ENCODE measurements at regions not wholly inside any gene's neighbourhood (a gene's known extent, or its start where the extent isn't known, plus 50 kb on each side); places are given as distances from the start of the nearest gene placed in this dataset.

GRCh38 chr12:127670796-127671195, 596.2 kb upstream of the TMEM132C start:
- no peaks in the 10 kb centered on the region for H3K27me3 ChIP-seq (replicated peaks; ENCODE audit: control insufficient read depth, insufficient read depth, low read length, poor library complexity, severe bottlenecking)
- DNase-seq: no peak
- no peaks in the 10 kb centered on the region for H3K9me3 ChIP-seq (ENCODE audit: control insufficient read depth, low read length)
- no peak overlapping the region for H3K27ac ChIP-seq (ENCODE audit: insufficient read depth, low read length, poor library complexity, severe bottlenecking)
- H3K4me1 ChIP-seq (ENCODE audit: control insufficient read depth, insufficient read depth, low read length, poor library complexity, severe bottlenecking): no peaks in the 10 kb centered on the region
- no peaks in the 10 kb centered on the region for H3K36me3 ChIP-seq (ENCODE audit: control insufficient read depth, insufficient read depth, low read length)
- no peak overlapping the region for H3K4me3 ChIP-seq (ENCODE audit: insufficient read depth, low read depth, low read length, poor library complexity, severe bottlenecking)

- no peak overlapping the region for H3K27ac ChIP-seq (ENCODE audit: insufficient read depth, low read length, poor library complexity, severe bottlenecking)
- no peaks in the 10 kb centered on the region for H3K36me3 ChIP-seq (ENCODE audit: control insufficient read depth, insufficient read depth, low read length)
- no peak for DNase-seq
- no peaks in the 10 kb centered on the region for H3K4me1 ChIP-seq (ENCODE audit: control insufficient read depth, insufficient read depth, low read length, poor library complexity, severe bottlenecking)
- H3K27me3 ChIP-seq (replicated peaks; ENCODE audit: control insufficient read depth, insufficient read depth, low read length, poor library complexity, severe bottlenecking): no peaks in the 10 kb centered on the region
- no peak overlapping the region for H3K4me3 ChIP-seq (ENCODE audit: insufficient read depth, low read depth, low read length, poor library complexity, severe bottlenecking)
- H3K9me3 ChIP-seq (ENCODE audit: control insufficient read depth, low read length): no peaks in the 10 kb centered on the region
Measured at GRCh38 chr12:127675936-127676335, 591.0 kb upstream of the TMEM132C start.

- DNase-seq: no peak
- no peaks in the 10 kb centered on the region for H3K27me3 ChIP-seq (replicated peaks; ENCODE audit: control insufficient read depth, insufficient read depth, low read length, poor library complexity, severe bottlenecking)
- H3K27ac ChIP-seq (ENCODE audit: insufficient read depth, low read length, poor library complexity, severe bottlenecking): no peak overlapping the region
- no peak overlapping the region for H3K4me3 ChIP-seq (ENCODE audit: insufficient read depth, low read depth, low read length, poor library complexity, severe bottlenecking)
- no peaks in the 10 kb centered on the region for H3K9me3 ChIP-seq (ENCODE audit: control insufficient read depth, low read length)
- H3K4me1 ChIP-seq (ENCODE audit: control insufficient read depth, insufficient read depth, low read length, poor library complexity, severe bottlenecking): no peaks in the 10 kb centered on the region
- H3K36me3 ChIP-seq (ENCODE audit: control insufficient read depth, insufficient read depth, low read length): no peaks in the 10 kb centered on the region
Measured at GRCh38 chr12:127677537-127678131, 589.3 kb upstream of the TMEM132C start.

GRCh38 chr12:127678945-127679344, 588.0 kb upstream of the TMEM132C start:
- Histone ChIP-seq H3K9me3 (ENCODE audit: control insufficient read depth, low read length) (no peaks in the 10 kb centered on the region), H3K27me3 (replicated peaks; ENCODE audit: control insufficient read depth, insufficient read depth, low read length, poor library complexity, severe bottlenecking) (no peaks in the 10 kb centered on the region), H3K36me3 (ENCODE audit: control insufficient read depth, insufficient read depth, low read length) (no peaks in the 10 kb centered on the region), H3K4me3 (ENCODE audit: insufficient read depth, low read depth, low read length, poor library complexity, severe bottlenecking) (no peak overlapping the region), H3K27ac (ENCODE audit: insufficient read depth, low read length, poor library complexity, severe bottlenecking) (no peak overlapping the region), H3K4me1 (ENCODE audit: control insufficient read depth, insufficient read depth, low read length, poor library complexity, severe bottlenecking) (no peaks in the 10 kb centered on the region)
- no peak for DNase-seq

GRCh38 chr12:127680516-127680915, 586.5 kb upstream of the TMEM132C start:
- no peaks in the 10 kb centered on the region for H3K4me1 ChIP-seq (ENCODE audit: control insufficient read depth, insufficient read depth, low read length, poor library complexity, severe bottlenecking)
- H3K4me3 ChIP-seq (ENCODE audit: insufficient read depth, low read depth, low read length, poor library complexity, severe bottlenecking): no peak overlapping the region
- H3K36me3 ChIP-seq (ENCODE audit: control insufficient read depth, insufficient read depth, low read length): no peaks in the 10 kb centered on the region
- no peaks in the 10 kb centered on the region for H3K27me3 ChIP-seq (replicated peaks; ENCODE audit: control insufficient read depth, insufficient read depth, low read length, poor library complexity, severe bottlenecking)
- H3K9me3 ChIP-seq (ENCODE audit: control insufficient read depth, low read length): no peaks in the 10 kb centered on the region
- no peak for DNase-seq
- no peak overlapping the region for H3K27ac ChIP-seq (ENCODE audit: insufficient read depth, low read length, poor library complexity, severe bottlenecking)

GRCh38 chr12:127681151-127681754, 585.7 kb upstream of the TMEM132C start:
- Histone ChIP-seq H3K27ac (ENCODE audit: insufficient read depth, low read length, poor library complexity, severe bottlenecking) (no peak overlapping the region), H3K4me1 (ENCODE audit: control insufficient read depth, insufficient read depth, low read length, poor library complexity, severe bottlenecking) (no peaks in the 10 kb centered on the region), H3K9me3 (ENCODE audit: control insufficient read depth, low read length) (no peaks in the 10 kb centered on the region), H3K36me3 (ENCODE audit: control insufficient read depth, insufficient read depth, low read length) (no peaks in the 10 kb centered on the region), H3K4me3 (ENCODE audit: insufficient read depth, low read depth, low read length, poor library complexity, severe bottlenecking) (no peak overlapping the region), H3K27me3 (replicated peaks; ENCODE audit: control insufficient read depth, insufficient read depth, low read length, poor library complexity, severe bottlenecking) (no peaks in the 10 kb centered on the region)
- no peak for DNase-seq

- Histone ChIP-seq H3K4me1 (ENCODE audit: control insufficient read depth, insufficient read depth, low read length, poor library complexity, severe bottlenecking) (no peaks in the 10 kb centered on the region), H3K4me3 (ENCODE audit: insufficient read depth, low read depth, low read length, poor library complexity, severe bottlenecking) (no peak overlapping the region), H3K27me3 (replicated peaks; ENCODE audit: control insufficient read depth, insufficient read depth, low read length, poor library complexity, severe bottlenecking) (no peaks in the 10 kb centered on the region), H3K36me3 (ENCODE audit: control insufficient read depth, insufficient read depth, low read length) (no peaks in the 10 kb centered on the region), H3K9me3 (ENCODE audit: control insufficient read depth, low read length) (no peaks in the 10 kb centered on the region), H3K27ac (ENCODE audit: insufficient read depth, low read length, poor library complexity, severe bottlenecking) (no peak overlapping the region)
- no peak for DNase-seq
Measured at GRCh38 chr12:127685491-127685890, 581.5 kb upstream of the TMEM132C start.

GRCh38 chr12:127685931-127686330, 581.0 kb upstream of the TMEM132C start:
- no peak overlapping the region for H3K4me3 ChIP-seq (ENCODE audit: insufficient read depth, low read depth, low read length, poor library complexity, severe bottlenecking)
- no peak overlapping the region for H3K27ac ChIP-seq (ENCODE audit: insufficient read depth, low read length, poor library complexity, severe bottlenecking)
- no peak for DNase-seq

GRCh38 chr12:127687181-127687580, 579.8 kb upstream of the TMEM132C start:
- DNase-seq: no peak
- Histone ChIP-seq H3K27me3 (replicated peaks; ENCODE audit: control insufficient read depth, insufficient read depth, low read length, poor library complexity, severe bottlenecking) (no peaks in the 10 kb centered on the region), H3K36me3 (ENCODE audit: control insufficient read depth, insufficient read depth, low read length) (no peaks in the 10 kb centered on the region), H3K4me3 (ENCODE audit: insufficient read depth, low read depth, low read length, poor library complexity, severe bottlenecking) (no peak overlapping the region), H3K9me3 (ENCODE audit: control insufficient read depth, low read length) (no peaks in the 10 kb centered on the region), H3K4me1 (ENCODE audit: control insufficient read depth, insufficient read depth, low read length, poor library complexity, severe bottlenecking) (no peaks in the 10 kb centered on the region), H3K27ac (ENCODE audit: insufficient read depth, low read length, poor library complexity, severe bottlenecking) (no peak overlapping the region)

More at GRCh38 chr12:127685931-127686330, 581.0 kb upstream of the TMEM132C start:
- no peaks in the 10 kb centered on the region for H3K27me3 ChIP-seq (replicated peaks; ENCODE audit: control insufficient read depth, insufficient read depth, low read length, poor library complexity, severe bottlenecking)
- no peaks in the 10 kb centered on the region for H3K9me3 ChIP-seq (ENCODE audit: control insufficient read depth, low read length)
- H3K4me1 ChIP-seq (ENCODE audit: control insufficient read depth, insufficient read depth, low read length, poor library complexity, severe bottlenecking): no peaks in the 10 kb centered on the region
- H3K36me3 ChIP-seq (ENCODE audit: control insufficient read depth, insufficient read depth, low read length): no peaks in the 10 kb centered on the region

- no peaks in the 10 kb centered on the region for H3K36me3 ChIP-seq (ENCODE audit: control insufficient read depth, insufficient read depth, low read length)
- no peaks in the 10 kb centered on the region for H3K27me3 ChIP-seq (replicated peaks; ENCODE audit: control insufficient read depth, insufficient read depth, low read length, poor library complexity, severe bottlenecking)
- no peak for DNase-seq
- no peak overlapping the region for H3K27ac ChIP-seq (ENCODE audit: insufficient read depth, low read length, poor library complexity, severe bottlenecking)
- H3K4me1 ChIP-seq (ENCODE audit: control insufficient read depth, insufficient read depth, low read length, poor library complexity, severe bottlenecking): no peaks in the 10 kb centered on the region
- no peak overlapping the region for H3K4me3 ChIP-seq (ENCODE audit: insufficient read depth, low read depth, low read length, poor library complexity, severe bottlenecking)
- H3K9me3 ChIP-seq (ENCODE audit: control insufficient read depth, low read length): no peaks in the 10 kb centered on the region
Measured at GRCh38 chr12:127688906-127689428, 578.0 kb upstream of the TMEM132C start.

Measured in effector memory CD4-positive, alpha-beta T cell (primary cell).